ENCODE measurements at regions not wholly inside any gene's neighbourhood (a gene's known extent, or its start where the extent isn't known, plus 50 kb on each side); places are given as distances from the start of the nearest gene placed in this dataset.
"Not testable (repeated sequence)": the region's sequence is repeated elsewhere in the genome, so short reads cannot be mapped to it uniquely, and the experiment has no call there.

DNA sequence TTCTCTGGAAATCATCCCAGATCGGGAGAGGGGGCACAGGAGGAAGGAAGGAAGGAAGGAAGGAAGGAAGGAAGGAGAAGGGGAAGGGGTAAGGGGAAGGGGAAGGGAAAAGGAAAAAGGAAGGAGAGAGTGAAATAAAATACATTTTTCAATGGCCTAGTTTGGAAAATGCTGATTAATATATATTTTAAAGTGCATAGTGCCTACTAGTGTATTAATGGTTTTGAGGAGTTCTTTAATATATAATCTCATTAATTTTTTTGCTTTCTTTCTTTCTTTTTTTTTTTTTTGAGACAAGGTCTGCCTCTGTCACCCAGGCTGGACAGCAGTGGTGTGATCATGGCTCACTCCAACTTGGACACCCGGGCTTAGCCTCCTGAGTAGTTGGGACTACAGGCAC, 107.8 kb upstream of the FOLH1 start:
- no peak for DNase-seq

DNA sequence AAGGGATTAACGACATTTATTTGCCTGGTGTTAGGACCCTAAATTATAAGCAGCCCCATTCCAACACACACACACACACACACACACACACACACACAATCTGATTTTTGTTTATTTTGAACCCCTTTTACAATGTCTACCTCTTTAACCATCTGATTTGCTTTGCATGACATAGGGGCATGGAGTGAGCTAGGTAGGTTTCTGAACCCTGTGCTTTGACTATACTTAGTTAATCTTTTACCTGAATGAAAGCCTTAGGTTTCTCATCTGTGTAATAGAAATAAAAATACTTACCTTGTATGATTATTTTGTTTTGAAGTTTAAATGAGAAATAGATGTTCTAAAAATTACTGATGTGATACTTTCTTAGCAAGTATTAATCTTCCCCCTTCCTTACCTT, 94.7 kb upstream of the FOLH1 start:
- DNase-seq = no peak

DNA sequence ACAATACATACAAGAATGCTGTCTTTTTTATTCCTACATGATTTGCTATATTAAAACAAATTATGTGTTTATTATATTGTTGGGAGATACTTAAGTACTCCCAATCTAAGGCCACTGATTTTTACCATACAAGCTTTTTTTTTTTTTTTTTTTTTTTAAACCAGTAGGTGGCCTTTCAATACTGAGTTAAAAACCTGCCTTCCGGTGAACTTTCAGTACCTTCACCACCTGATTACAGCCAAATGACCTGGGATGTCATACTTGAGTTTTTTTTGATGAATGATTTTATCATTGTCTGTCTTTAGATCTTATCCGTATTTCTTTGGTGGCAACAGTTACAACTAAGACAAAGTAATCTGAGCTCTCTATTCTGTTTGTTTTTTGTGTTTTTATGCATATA, 94.0 kb upstream of the FOLH1 start:
- no peak for DNase-seq

DNA sequence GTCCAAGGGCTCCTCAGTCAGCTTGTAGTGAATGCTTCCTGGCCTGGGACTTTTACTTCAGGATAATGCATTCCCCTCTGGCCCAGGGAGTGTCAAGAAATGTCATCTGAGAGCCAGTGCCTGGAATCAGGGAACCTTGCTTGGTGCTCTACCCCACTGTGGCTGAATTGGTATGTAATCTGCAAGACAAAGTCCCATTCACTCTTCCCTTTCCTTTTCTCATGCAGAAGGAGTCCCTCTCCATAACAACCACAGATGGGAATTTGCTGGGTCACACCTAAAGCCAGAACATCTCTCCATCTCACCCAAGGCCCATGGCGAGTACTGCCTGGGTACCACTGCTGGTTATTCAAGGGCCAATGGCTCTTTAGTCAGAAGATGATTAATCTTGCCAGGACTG, 89.6 kb upstream of the FOLH1 start:
- DNase-seq = not testable (repeated sequence)

DNA sequence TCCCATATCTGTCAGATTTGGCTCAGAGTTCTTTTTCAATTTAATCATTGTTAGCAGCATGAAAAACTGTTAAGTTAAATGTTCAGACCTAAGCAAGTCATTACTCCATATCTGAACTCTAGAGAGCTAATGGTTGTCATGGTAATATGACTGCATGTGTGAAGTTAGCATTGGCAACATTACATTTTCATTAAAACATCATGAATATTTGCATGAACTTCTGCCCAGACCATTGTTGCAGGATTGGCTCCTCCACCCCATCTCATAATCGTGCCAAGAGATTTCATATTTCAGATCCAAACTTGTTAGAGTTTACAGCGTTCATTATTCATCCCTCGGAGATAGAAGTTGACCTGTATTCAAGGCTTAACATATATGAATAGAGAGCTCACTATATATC, 75.5 kb upstream of the FOLH1 start:
- not testable (repeated sequence) for DNase-seq

DNA sequence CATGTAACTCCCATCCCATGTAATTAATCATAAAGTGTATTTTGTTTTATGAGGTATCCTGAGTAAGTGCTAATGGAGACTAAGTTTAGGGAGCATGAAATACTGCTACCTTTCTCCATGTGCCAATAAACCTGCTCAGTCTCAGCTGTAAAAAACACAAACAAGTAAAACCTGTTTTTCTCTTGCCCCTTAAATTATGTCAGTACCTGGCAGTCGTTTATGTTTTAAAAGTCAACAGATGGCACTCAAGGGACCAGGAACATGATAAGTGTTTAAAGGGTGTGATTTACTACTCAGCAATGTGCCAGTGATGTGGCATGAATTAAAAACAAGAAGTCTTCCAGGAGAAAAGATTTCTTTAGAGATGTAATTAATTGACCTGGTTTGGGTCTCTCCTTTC, 74.9 kb upstream of the FOLH1 start:
- peak; percentile 26 for DNase-seq

DNA sequence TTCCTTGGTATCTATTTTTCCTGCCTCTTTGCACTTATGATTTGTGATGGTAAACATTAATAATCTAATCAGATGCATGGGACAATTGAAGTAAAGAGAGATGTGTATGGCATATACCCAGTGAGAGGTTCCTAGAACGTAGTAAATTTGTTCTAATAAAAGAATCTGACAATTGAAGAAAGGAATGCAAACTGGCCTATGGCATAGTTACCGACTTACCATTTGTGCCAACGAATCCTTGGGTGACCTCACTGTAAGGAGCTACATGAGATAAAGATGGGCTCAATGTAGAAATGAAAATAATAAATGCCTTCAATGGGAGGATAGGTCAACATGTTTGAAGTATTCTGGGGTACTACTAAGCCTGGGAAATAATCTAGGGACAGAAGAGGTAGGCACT, 73.7 kb upstream of the FOLH1 start:
- DNase-seq = not testable (repeated sequence)

DNA sequence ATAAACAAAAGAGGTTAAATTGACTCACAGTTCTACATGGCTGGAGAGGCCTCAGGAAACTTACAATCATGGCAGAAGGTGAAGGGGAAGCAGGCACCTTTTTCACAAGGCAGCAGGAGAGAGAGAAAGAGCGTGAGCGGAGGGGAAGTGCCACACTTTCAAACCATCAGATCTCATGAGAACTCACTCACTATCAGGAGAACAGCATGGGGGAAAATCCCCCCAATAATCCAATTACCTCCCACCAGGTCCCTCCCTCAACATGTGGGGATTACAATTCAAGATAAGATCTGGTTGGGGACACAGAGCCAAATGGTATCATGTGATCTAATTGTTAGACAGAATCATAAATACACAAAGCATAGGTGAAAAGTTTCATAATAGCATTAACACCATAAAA, 69.5 kb upstream of the FOLH1 start:
- not testable (repeated sequence) for DNase-seq

All from renal pelvis (tissue), 1 donor.